Stimulated activated CD4-positive, alpha-beta T cell treated with anti-CD3 and anti-CD28 coated beads, Interleukin-12 subunit alpha, Interleukin-12 subunit beta, amount 100 ng/mL, for 4 hours (primary cell): ENCODE measurements at regions not wholly inside any gene's neighbourhood (a gene's known extent, or its start where the extent isn't known, plus 50 kb on each side); places are given as distances from the start of the nearest gene placed in this dataset.

ENCODE experiments used
- DNase-seq: peaks from one replicate; pipeline ENCODE4 v3.0.0-alpha.2; 2020

DNA sequence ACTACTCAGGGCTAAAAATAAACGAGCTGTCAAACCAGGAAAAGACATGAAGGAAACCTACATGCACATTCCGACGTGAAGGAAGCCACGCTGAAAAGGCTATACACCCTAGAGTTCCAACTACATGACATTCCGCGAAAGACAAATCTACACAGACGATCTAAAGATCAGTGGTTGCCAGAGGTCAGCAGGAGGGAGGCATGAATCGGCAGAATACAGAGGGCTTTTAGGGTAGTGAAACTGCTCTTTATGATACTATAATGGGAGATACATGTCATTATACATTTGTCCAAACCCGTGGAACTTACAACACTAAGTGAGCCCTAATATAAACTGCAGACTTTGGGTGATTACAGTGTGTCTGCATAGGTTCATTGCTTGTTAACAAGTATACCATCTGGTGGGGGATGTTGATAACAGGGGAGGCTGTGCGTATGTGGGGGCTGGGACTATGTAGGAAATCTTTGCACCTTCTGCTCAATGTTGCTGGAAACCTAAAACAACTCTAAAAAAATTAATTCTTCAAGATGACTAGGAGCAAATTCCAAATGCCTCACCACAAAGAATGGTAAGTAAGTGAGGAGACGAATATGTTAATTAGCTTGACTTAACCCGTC is 132.2 kb upstream of the CDH4 start:
- DNase-seq, result no peak

DNA sequence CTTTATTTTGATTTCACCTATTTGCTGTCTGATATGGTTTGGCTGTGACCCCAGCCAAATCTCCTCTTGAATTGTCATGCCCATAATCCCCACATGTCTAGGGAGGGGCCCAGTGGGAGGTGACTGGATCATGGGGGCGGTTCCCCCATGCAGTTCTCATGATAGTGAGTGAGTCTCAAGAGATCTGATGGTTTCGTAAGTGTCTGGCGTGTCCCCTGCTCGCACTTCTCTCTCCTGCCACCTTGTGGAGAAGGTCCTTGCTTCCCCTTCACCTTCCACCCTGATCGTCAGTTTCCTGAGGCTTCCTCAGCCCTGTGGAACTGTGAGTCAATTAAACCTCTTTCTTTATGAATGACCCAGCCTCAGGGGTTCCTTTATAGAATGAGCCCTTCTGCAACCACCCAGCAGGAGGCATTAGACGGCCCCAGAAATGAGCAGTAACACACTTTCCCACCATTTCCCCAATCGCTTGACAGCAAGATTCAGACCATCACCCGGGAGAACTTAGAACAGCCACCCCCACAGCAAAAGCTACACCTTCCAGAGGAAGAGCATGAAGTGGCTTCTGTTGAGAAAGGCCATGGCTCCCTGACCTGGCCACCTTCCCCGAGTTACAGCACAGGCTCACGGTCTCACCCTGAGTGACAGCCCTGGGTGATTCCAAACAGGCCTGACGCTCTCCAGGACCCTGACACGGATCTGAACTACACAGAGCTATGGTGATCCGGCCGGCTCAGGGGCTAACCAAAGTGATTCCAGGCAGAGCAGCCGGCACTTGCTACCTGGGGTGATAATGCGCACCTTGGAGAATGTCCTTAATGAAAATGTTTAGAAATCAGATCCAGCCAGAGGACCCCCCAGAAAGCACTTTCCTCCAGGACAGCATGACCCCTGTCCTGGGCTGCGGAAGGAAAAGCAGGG is 131.2 kb upstream of the CDH4 start:
- peak; percentile 10 for DNase-seq

DNA sequence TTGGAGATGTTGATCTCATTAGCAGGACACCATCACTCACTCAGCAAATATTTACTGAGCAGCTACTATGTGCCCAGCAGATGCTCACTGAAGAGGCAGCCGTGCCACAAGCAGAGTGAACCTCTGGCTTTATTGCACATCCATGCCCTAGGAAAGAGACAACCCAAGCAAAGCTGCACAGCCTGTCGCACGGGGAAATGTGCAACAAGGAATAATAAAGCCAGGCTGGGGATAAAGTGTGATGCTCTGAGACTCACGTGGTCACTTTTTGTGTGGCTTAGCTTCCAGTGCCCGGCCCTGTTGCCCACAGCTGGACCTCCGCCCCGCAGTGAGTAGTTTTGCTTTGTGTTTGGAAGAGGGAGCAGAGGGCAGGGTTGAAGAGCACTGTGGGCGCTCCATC is 130.4 kb upstream of the CDH4 start:
- DNase-seq, result no peak

DNA sequence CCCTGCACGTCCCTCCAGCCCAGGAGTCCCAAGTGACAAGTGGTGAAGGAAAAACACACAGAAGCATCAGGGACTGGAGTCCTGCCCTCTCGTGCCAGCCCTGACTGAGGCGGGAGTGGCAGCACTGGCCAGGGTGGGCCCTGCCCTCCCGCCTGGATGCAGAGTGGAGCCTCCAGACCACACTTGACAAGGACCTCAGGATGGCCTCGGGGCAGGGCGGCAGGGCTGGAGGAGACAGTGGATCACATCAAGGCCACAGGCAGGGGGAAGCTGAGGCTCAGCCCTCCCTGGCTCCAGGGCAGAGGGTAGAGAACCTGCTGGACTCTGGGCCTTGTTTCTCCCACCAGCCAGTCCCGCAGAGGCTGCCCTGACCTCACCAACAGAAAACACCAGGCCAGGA is 128.8 kb upstream of the CDH4 start:
- DNase-seq, result no peak

DNA sequence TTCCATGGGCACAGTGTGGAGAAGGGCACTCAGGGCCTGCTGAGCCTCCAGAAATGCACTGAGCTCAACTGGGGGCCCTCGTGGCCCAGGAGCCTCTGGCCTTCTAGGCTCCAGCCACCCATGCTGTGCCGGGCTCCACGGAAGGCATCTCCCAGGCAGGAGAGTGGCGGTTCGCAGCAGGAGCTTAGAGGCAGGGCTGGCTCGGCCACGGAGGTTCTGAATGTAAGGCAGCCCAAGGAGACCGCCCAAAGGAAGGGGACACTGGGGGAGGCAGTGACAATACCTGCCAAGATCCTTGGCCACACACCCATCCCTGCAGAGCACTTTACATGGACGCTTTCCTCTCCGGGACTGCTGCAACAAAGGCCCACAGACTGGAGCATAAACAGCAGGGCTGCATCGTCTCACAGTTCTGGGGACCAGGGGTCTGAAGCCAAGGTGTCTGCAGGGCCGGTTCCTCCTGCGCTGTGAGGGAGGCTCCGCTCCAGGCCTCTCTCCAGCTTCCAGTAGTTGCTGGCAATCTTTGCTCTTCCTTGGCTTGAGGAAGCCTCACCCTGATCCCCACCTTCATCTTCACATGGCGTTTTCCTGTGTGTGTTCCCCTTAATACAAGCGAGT is 128.2 kb upstream of the CDH4 start:
- no peak for DNase-seq

DNA sequence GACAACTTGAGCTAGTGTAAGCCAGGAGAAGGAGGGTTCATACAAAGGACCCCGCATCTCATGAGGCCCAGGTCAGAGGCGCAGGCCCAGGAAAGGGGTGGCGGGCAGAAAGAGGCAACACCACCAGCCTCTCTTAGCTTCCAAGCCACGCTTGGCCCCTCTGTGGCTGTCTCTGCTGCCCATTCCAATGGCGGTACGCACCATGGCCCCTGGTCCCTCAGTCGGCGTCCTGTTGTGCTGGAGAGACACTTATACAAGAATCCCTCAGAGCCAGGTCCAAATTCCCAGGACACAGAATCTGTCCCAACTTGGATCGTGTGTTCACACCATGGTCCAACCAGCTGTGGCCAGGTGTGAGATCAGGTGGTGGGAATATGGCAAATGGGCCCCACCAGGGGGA is 127.0 kb upstream of the CDH4 start:
- no peak for DNase-seq

DNA sequence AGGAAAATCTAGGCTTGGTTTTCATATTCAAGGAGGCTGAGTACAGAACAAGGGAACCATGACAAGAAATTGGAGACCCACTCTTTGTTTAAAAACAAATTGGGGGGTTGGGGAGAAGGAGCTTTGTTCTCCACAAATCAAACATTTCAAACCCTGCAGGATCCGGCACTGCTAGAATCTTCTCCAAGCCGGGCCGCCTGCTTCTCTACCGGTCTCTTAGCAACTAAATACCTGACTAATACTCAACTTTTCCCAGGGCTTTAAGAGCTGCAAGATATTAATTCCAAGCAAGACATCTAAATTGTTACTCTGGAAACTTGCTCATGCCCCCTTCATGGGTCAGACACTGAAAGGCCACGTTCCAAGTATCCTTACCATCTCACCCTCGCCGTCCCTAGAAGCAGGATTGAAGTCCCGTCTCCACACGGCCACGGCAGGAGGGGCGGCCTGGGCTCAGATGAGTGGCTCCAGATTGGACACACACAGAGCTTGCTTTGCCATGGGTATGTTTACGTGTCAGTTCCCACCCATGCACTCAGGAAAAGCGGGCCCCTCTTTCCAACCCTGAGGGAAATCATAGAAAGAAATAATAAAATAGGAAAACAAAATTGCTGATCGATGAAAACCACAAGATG is 126.4 kb upstream of the CDH4 start:
- no peak for DNase-seq

DNA sequence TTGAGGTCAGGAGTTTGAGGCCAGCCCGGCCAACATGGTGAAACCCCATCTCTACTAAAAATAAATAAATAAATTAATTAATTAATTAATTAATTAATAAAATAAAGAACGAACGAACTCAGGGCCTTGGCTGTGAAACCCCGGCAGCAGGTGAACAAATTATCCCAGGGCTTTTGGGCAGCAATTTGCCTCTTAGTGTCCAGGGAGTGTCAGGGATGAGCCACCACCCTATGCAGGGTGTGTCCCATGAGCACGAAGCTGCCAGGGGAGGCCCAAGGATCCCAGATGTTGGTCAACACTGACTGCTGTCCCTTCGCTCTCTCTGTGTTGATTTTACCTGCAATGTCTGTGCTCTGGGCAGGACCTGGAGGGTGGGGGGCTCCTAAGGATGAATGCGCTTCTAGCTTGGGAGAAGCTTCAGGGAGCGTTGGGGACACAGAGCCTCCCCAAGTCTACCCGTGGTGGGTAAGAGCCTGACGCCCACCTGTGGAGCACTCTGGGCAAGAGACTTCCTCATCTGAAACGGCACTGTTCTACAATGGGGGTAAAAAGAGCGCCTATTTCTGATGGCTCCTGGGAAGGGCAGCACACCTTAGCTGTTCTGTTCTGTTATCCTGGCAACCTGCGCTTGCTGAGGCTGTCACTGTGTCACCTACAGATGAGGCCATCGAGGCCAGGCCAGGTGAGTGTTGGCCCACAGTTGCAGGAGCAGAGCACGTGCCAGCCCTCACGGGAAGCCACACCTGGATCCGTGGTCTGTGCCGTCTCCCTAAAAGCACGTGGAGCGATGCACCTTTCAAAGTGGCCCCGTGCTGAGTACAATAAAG is 125.5 kb upstream of the CDH4 start:
- DNase-seq, result no peak

DNA sequence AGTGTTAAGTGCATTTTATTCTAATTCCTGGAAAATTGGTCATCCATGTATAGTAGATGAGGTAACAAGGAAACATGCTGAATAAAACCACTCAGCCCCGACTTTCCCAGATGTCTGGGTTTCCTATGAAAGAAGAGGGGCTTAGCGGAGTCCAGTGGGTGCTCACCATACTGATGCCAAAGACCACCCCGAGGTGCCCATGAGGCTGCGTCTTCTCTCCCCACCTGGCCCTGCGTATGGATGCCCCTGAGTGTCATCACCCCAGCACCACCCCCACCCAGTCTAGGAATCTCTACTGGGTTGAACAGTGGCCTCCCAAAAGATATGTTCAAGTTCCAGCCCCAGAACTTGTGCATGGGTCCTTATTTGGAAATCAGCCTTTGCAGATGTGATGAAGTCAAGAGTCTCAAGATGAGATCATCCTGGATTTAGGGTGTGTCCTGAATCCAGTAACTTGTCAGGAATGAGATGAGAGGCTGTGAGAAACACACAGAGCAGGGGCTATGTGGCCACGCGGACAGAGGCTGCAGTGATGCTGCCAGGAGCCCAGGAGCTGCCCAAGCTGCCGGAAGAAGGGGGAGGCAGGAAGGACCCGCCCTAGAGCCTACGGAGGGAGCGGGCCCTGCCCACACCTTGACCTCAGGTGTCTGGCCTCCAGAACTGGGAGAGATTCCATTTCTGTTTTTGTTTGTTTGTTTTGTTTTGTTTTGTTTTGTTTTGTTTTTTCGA is 124.6 kb upstream of the CDH4 start:
- no peak for DNase-seq

DNA sequence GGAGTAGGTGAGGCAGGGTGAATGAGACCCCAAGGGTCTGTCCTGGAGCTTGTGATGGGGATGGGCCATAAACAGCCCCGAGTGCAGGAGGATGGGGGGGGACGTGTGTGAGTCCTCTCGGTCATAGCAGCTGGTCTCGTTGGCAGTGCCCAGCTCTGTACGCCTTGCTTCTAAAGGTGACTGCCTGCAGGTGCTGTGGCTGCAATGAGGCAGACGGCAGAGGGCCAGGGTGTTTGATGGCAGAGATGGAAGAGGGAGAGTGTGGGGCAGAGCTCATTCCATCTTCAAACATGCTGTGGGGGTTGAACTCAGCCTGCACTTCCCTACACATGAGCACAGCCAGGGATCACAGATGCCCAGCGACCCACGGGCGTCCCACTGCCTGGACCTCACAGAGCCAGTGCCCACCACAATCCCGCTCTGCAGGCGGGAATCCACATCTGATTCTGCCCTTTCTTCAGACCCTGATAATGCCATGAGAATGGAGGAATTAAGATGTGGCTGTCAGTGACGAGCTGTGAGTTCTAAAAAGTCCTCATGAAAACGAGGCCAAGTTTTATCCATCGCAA is 123.3 kb upstream of the CDH4 start:
- no peak for DNase-seq

DNA sequence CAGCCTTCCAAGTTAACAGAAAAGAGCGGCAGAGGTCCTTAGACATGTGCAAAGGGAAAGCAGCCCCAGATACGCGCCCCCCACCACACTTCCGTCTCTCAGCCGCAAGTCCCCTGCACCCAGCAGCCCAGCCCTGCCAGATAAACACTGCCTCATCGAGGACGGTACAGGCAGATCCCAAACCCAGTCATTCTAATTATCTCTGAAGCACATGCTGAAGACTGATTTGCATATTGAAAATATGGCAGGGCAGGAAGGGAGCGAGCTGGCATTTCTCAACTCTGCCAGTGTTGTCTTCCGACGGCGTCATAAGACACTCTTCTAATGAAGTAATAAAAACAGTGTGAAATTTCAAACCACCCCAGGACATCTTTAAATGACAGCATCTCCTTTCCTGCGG is 122.8 kb upstream of the CDH4 start:
- no peak for DNase-seq

DNA sequence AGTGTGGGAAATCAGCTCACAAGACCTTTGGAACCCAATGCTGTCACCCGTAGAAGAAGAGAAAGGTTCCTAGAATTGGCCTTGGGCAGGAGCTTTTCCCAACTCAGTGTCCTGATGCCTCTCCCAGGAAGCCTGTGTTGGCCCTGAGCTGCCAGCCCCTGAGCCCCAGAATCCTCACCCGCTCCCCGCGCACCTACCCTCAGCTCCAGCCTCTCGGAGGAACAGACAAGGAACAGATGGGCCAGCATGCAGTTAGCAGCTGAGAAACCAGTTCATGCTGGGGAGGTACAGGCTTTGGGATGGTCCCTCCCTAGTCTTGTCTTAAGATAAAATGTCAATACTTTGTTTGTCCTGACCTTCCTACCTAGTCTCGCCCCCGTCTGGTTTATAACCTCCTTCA is 121.9 kb upstream of the CDH4 start:
- DNase-seq, result no peak

DNA sequence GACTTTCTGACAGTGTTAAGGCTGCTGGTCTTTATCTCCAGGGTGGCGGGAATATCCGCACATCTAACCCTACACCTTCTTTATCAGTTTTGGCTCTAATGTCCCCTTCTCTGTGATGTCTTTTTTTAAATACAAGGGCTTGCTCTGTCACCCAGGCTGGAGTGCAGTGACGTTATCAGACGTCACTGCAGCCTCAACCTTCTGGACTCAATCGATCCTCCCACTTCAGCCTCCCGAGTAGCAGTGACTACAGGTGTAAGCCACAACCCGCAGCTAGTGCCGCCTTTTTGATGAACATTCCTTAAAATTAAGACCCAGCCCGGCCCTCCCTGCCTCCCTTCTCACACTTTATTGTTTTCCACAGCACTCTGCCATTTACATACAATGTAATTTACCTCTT is 120.1 kb upstream of the CDH4 start:
- DNase-seq, result no peak

DNA sequence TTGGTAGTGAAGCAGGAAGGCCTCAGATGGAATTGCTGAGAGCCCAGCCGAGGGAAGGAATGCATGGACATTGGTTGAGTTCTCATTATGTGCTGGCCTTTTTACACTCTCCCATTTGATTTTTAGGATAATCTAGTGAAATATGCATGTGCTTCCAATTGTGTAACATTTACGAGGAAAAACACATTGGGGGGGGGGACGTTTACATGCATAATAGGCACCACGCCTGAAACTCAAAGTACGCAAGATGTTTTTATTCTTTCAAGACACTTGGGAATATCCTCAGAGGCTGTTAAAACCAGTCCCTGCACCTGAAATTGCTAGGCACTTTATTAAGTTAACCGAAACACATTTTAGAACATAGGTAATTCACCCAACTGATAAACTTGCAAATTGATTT is 118.5 kb upstream of the CDH4 start:
- no peak for DNase-seq

DNA sequence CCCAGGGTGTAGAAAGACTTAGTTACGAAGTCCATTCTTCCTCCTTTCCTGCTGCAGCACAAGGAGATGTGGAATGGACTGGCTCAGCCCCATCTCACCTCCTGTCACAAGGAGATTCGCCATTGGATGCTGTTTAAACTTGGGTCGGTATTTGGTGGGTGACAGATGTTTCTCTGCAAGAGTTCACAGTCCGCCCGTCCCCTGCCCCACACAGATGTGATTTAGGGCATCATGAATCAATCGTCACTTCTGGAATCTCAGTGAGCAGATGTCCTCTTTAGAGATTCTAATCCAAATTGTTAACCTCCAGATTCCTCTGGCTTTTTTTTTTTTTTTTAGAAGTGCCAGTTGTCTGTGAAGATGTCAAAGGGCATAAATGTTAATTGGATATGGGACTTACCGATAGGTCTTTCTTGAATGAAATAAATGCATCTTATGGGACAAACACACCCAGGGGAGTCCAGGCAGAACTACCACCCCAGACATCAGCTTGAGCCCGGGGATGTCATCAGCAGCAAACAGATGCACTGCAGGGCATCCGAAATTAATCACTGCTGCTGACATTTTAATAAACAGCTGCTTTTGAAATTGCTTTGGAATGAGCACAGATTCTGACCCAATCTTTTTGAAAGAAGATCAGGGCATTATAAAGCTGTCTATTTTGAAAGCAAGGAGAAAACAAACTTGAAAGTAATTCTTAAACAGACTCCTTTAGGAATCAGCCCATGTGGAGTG is 117.6 kb upstream of the CDH4 start:
- no peak for DNase-seq

DNA sequence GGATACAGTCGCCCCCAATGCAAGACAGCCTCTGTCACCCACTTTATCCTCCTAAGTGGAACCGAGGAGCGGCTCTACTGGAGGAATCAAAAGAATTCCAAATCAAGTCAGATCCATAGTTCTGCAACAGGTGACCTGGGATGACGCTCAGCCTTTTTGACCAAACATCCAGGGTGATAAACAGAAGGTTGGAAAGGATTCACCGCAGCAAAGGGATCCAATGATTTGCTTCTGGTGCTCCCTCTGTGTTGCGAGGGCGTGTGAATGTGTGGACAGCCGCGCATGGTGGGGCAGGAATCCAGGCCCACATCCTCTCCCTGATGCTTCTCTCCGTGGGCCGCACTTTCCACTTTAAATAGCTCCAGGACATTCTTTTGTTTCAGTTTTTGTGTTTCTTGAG is 116.8 kb upstream of the CDH4 start:
- DNase-seq, result no peak

DNA sequence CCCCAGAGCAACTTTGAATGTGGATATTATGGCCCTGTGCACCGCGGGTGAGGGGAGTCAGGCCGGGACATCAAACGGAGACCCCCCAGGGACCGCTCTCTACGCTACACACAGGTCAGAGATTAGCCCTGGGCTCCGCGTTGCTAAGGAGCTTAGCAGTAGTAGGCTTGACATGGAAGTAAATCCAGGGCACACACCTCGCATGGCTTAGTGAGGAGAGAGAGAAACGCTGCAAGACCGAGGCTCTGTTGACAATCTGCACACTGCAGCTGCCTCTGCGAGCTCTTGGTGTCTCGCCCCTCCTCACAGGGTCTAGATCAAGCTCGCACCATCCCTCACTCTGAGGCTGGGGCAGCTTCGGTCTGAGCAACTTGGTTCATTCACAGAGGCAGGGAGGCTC is 116.1 kb upstream of the CDH4 start:
- DNase-seq, result no peak

DNA sequence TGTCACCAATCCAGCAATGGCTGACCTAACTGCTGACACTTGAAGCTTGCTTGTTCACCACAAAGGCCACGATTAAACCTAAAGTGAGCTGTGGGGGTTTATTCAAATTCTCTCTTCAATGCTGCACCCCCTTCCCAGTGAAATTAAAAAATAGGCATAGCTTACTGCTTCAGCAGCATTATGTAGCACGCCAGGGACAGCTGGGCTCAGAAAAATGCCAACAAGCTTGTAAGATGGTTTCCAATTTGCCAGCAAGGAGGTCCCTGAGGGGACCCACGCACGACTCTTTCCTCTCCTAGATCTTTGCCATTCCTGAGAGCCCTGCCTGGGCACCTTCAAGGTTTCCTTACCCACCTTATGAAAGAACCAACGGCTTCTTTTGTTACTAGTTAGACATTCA is 113.5 kb upstream of the CDH4 start:
- no peak for DNase-seq

DNA sequence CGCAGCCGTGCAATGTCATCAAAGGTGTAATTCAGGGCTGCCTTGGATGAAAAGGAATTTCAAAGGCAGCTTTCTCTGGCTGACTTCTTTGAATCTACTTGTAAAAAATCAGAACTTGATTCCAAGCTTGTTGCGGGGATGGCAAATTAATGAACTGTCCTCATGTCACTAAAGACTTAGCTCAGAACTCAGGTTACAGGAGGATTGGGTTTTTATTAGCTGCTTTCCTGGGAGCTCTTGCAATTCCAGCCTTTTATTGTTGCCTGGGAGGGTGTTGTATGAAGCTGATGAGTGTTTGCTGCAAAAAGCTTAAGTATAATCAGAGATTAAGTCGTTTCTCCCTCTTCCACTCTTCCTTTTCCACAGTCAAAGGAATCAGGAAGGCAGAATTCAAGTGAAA is 113.0 kb upstream of the CDH4 start:
- no peak for DNase-seq

DNA sequence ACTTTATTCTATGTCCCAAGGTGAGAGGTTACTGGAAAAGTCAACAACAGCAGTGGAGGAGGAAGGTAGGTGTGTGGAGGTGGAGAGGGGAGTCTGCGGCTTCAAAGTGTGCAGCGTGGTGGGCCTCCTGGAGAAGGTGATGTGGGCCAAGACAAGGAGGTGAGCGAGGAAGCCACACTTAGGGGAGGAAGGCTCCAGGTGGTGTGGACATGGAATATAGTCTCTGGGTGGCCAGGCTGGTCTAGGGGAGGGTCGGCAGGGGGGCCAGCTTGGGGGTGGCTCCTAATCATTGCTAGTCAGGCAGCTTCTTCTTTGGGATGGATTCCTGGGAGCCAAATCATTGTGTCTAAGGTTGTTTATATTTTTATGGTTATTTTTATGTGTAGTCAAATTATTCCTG is 111.5 kb upstream of the CDH4 start:
- DNase-seq, result no peak

DNA sequence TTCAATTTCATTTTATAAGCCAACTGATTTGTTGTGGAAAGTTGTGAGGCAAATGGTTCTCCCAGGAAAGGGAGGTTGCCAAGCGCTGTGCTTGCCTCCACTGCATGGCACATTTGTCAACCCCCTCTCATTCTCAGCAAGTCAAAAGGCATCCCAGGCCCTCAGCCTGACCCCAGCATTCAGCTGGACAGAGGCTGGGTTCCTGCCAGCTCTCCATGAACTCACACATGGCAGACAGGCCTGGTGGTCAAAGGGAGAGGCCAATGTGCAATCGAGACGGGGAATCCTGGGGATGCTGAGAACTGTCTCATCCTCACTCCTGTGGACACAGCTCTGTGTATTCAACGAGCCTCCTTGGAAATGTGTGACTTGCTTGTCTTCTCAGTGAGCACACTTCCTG is 106.0 kb upstream of the CDH4 start:
- DNase-seq, result no peak
